ENCODE measurements at regions not wholly inside any gene's neighbourhood (a gene's known extent, or its start where the extent isn't known, plus 50 kb on each side); places are given as distances from the start of the nearest gene placed in this dataset.

DNA sequence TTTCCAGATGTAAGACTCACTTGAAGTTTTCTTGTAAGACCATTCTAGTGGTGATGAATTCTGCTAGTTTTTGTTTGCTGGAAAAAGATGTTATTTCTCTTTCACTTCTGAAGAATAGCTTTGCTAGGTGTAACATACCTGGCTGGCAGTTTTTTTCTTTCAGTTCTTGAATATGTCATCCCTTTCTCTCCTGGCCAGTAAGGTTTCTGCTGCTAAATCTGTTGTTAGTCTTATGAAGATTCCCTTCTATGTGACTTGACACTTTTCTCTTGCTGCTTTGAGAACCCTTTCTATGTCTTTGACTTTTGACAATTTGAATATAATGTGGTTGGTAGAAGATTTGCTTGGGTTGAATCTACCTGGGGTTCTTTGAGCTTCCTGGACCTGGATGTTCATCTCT, 314.7 kb upstream of the NOX3 start:
- TF ChIP-seq, protein P1, sequence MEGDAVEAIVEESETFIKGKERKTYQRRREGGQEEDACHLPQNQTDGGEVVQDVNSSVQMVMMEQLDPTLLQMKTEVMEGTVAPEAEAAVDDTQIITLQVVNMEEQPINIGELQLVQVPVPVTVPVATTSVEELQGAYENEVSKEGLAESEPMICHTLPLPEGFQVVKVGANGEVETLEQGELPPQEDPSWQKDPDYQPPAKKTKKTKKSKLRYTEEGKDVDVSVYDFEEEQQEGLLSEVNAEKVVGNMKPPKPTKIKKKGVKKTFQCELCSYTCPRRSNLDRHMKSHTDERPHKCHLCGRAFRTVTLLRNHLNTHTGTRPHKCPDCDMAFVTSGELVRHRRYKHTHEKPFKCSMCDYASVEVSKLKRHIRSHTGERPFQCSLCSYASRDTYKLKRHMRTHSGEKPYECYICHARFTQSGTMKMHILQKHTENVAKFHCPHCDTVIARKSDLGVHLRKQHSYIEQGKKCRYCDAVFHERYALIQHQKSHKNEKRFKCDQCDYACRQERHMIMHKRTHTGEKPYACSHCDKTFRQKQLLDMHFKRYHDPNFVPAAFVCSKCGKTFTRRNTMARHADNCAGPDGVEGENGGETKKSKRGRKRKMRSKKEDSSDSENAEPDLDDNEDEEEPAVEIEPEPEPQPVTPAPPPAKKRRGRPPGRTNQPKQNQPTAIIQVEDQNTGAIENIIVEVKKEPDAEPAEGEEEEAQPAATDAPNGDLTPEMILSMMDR (IDR thresholded peaks at IDR 0.05): no peak
- TF ChIP-seq POLR2AphosphoS5 (IDR thresholded peaks at IDR 0.05) (no peak), POLR2A (IDR thresholded peaks at IDR 0.05) (no peak)
